H1 (cell line): ENCODE measurements at regions not wholly inside any gene's neighbourhood (a gene's known extent, or its start where the extent isn't known, plus 50 kb on each side); places are given as distances from the start of the nearest gene placed in this dataset.

Source experiments
- CTCF ChIA-PET: fragments of 300-600 bp; sonication (Branson Sonifier 250); formaldehyde crosslinking; loops from one replicate; lab custom pipeline; 2021; ENCODE audit not compliant: partially characterized antibody; lab: Charles Lee
- POLR2A ChIA-PET: fragments of 300-600 bp; sonication (Branson Sonifier 250); formaldehyde crosslinking; loops from one replicate; lab custom pipeline; 2021; ENCODE audit warnings: inconsistent platforms; ENCODE audit not compliant: partially characterized antibody; lab: Charles Lee
- DNase-seq, 2 experiments: peaks; one replicate each; pipeline versions ENCODE4 v3.0.0 to v3.0.0-alpha.2; 2010 to 2022; ENCODE audit warnings: low spot score in 2 of 2, low read depth in 1 of 2, mixed read lengths in 1 of 2
- FAIRE-seq: peaks from 2 replicates; lab custom pipeline; 2011; peaks lifted over from hg19 to GRCh38; lab: Jason Lieb, UNC
- H2AFZ ChIP-seq: 2 replicates; pipeline ENCODE4 v1.8.1; 2012; ENCODE audit warnings: low read length, inconsistent platforms
- H2AK5ac ChIP-seq: 2 replicates; pipeline ENCODE4 v1.6.1; 2013; ENCODE audit warnings: low read depth, low read length
- H2BK120ac ChIP-seq: replicated peaks from 2 replicates; pipeline ENCODE3; 2013; ENCODE audit warnings: low read depth, low read length, inconsistent platforms
- H2BK12ac ChIP-seq: 2 replicates; pipeline ENCODE4 v1.6.1; 2013; ENCODE audit warnings: low read depth, low read length
- H2BK15ac ChIP-seq: 2 replicates; pipeline ENCODE4 v1.6.1; 2013; ENCODE audit warnings: low read length
- H2BK20ac ChIP-seq: 2 replicates; pipeline ENCODE4 v1.6.1; 2013; ENCODE audit warnings: low read length
- H2BK5ac ChIP-seq: 2 replicates; pipeline ENCODE4 v1.6.1; 2013; ENCODE audit warnings: low read depth, low read length
- H3K14ac ChIP-seq: 2 replicates; pipeline ENCODE4 v1.6.1; 2013; ENCODE audit warnings: inconsistent platforms; ENCODE audit not compliant: insufficient read length
- H3K18ac ChIP-seq: 2 replicates; pipeline ENCODE4 v1.6.1; 2013; ENCODE audit warnings: low read length; ENCODE audit errors: extremely low read depth
- H3K23ac ChIP-seq: 2 replicates; pipeline ENCODE4 v1.6.1; 2013; ENCODE audit warnings: inconsistent platforms; ENCODE audit not compliant: insufficient read length
- H3K23me2 ChIP-seq: 2 replicates; pipeline ENCODE4 v1.6.1; 2013; ENCODE audit warnings: low read depth, low read length
- H3K27ac ChIP-seq: 2 replicates; pipeline ENCODE4 v1.6.1; 2011; ENCODE audit warnings: low read depth, low read length, inconsistent platforms
- H3K27me3 ChIP-seq, 4 experiments: replicated peaks in 1 of 4; 1 replicate in 1 of 4; 2 replicates in 3 of 4; pipeline versions ENCODE4 v1.6.1 to v1.8.1; 2011 to 2013; ENCODE audit warnings: low read length in 3 of 4, mild to moderate bottlenecking in 3 of 4, inconsistent platforms in 2 of 4, mixed read lengths in 2 of 4, moderate library complexity in 1 of 4; ENCODE audit not compliant: control insufficient read depth in 3 of 4, insufficient read depth in 3 of 4; ENCODE audit errors: extremely low read depth in 1 of 4
- H3K36me3 ChIP-seq, 4 experiments: 2 replicates each; pipeline versions ENCODE4 v1.6.1 to v1.8.1; 2011 to 2013; ENCODE audit warnings: mild to moderate bottlenecking in 4 of 4, low read length in 3 of 4, moderate library complexity in 2 of 4, control low read depth in 1 of 4, inconsistent platforms in 1 of 4; ENCODE audit not compliant: insufficient read depth in 4 of 4, control insufficient read depth in 2 of 4
- H3K4ac ChIP-seq: replicated peaks from 2 replicates; pipeline ENCODE3; 2013; ENCODE audit warnings: low read length, low read depth, mixed read lengths, inconsistent platforms; ENCODE audit not compliant: insufficient read length
- H3K4me1 ChIP-seq, 4 experiments: replicated peaks in 1 of 4; 1 replicate in 1 of 4; 2 replicates in 3 of 4; pipeline versions ENCODE4 v1.6.1 to v1.8.1; 2011 to 2013; ENCODE audit warnings: low read length in 3 of 4, inconsistent platforms in 2 of 4, mixed read lengths in 1 of 4; ENCODE audit not compliant: insufficient read depth in 4 of 4, control insufficient read depth in 3 of 4
- H3K4me2 ChIP-seq, 2 experiments: 2 replicates each; pipeline versions ENCODE4 v1.6.1 to v1.8.1; 2011 to 2013; ENCODE audit warnings: low read depth in 2 of 2, low read length in 2 of 2, control low read depth in 1 of 2, inconsistent platforms in 1 of 2, mild to moderate bottlenecking in 1 of 2; ENCODE audit not compliant: insufficient read depth in 1 of 2
- H3K4me3 ChIP-seq, 4 experiments: fragments of 200-600, 300-600 bp in 1 of 4; sonication (generic), shearing (Covaris generic), sonication (Bioruptor Twin) in 1 of 4; 2 replicates each; pipeline versions ENCODE4 v1.5.1 to v1.8.1; 2011 to 2016; ENCODE audit warnings: low read length in 4 of 4, low read depth in 3 of 4, control low read depth in 2 of 4, inconsistent platforms in 2 of 4, mild to moderate bottlenecking in 2 of 4, mixed read lengths in 1 of 4, moderate library complexity in 1 of 4; ENCODE audit not compliant: insufficient read depth in 2 of 4; ENCODE audit errors: extremely low read depth in 1 of 4
- H3K56ac ChIP-seq: replicated peaks from 2 replicates; pipeline ENCODE3; 2013; ENCODE audit warnings: low read depth, mild to moderate bottlenecking, mixed read lengths, low read length, inconsistent platforms; ENCODE audit not compliant: insufficient read length
- H3K79me1 ChIP-seq: 2 replicates; pipeline ENCODE4 v1.6.1; 2013; ENCODE audit warnings: low read depth, low read length, control low read depth
- H3K79me2 ChIP-seq, 2 experiments: 2 replicates each; pipeline versions ENCODE4 v1.6.1 to v1.8.1; 2012 to 2013; ENCODE audit warnings: low read length in 2 of 2, mild to moderate bottlenecking in 2 of 2, inconsistent platforms in 1 of 2; ENCODE audit not compliant: insufficient read depth in 2 of 2, control insufficient read depth in 1 of 2
- H3K9ac ChIP-seq, 4 experiments: replicated peaks in 1 of 4; 1 replicate in 1 of 4; 2 replicates in 3 of 4; pipeline versions ENCODE4 v1.6.1 to v1.8.1; 2011 to 2013; ENCODE audit warnings: low read depth in 3 of 4, low read length in 3 of 4, control low read depth in 2 of 4, mild to moderate bottlenecking in 2 of 4, moderate library complexity in 2 of 4, inconsistent platforms in 1 of 4; ENCODE audit errors: extremely low read depth in 1 of 4
- H3K9me3 ChIP-seq, 2 experiments: 2 replicates each; pipeline versions ENCODE4 v1.6.1 to v1.8.1; 2012 to 2013; ENCODE audit warnings: mild to moderate bottlenecking in 2 of 2, moderate library complexity in 2 of 2, control low read depth in 1 of 2, inconsistent platforms in 1 of 2, low read depth in 1 of 2, low read length in 1 of 2, mixed read lengths in 1 of 2; ENCODE audit not compliant: insufficient read depth in 2 of 2
- H4K20me1 ChIP-seq, 2 experiments: replicated peaks in 1 of 2; 2 replicates each; pipeline versions ENCODE3 to v1.8.1; 2011 to 2013; ENCODE audit warnings: inconsistent platforms in 2 of 2, low read length in 2 of 2, mild to moderate bottlenecking in 1 of 2; ENCODE audit not compliant: insufficient read depth in 2 of 2, control insufficient read depth in 1 of 2
- H4K5ac ChIP-seq: 2 replicates; pipeline ENCODE4 v1.6.1; 2013; ENCODE audit warnings: low read length, low read depth, mixed read lengths, inconsistent platforms; ENCODE audit not compliant: insufficient read length
- H4K8ac ChIP-seq: 2 replicates; pipeline ENCODE4 v1.8.0; 2013; ENCODE audit warnings: mild to moderate bottlenecking, moderate library complexity, low read length, inconsistent platforms; ENCODE audit not compliant: insufficient read depth; ENCODE audit errors: extremely low read depth
- H4K91ac ChIP-seq: replicated peaks from 2 replicates; pipeline ENCODE3; 2013; ENCODE audit warnings: low read length, mixed read lengths, inconsistent platforms; ENCODE audit not compliant: insufficient read length
- FOSL1 ChIP-seq: IDR thresholded peaks from 2 replicates; pipeline ENCODE4 v1.6.1; 2011; ENCODE audit warnings: mild to moderate bottlenecking, low read depth, low read length, moderate library complexity; ENCODE audit not compliant: insufficient read depth
- KDM5A ChIP-seq: fragments of 200-600 bp; IDR thresholded peaks from 2 replicates; pipeline ENCODE4 v1.7.1; 2012; ENCODE audit warnings: mild to moderate bottlenecking, low read length, inconsistent platforms, mixed read lengths
- TEAD4 ChIP-seq: IDR thresholded peaks from 2 replicates; pipeline ENCODE4 v1.6.1; 2012; ENCODE audit warnings: low read depth, low read length, inconsistent platforms, mixed read lengths
- WGBS, 2 experiments: shearing (Covaris generic) in 1 of 2; methylation state at CpG; one replicate each; pipeline versions ENCODE4 v1.1.6 to v1.1.7; 2013 to 2015; ENCODE audit warnings: low lambda C conversion rate in 2 of 2, mixed read lengths in 2 of 2, inconsistent platforms in 1 of 2, low coverage in 1 of 2, missing lambda C conversion rate in 1 of 2; ENCODE audit not compliant: insufficient replicate concordance in 2 of 2, insufficient coverage in 1 of 2, insufficient read length in 1 of 2; ENCODE audit errors: extremely low coverage in 1 of 2, missing lambda C conversion rate in 1 of 2; 5-methylcytosine and 5-hydroxymethylcytosine counted together
- TF ChIP-seq, protein P1 (sequence below): IDR thresholded peaks from 2 replicates; pipeline ENCODE4 v1.6.1; 2012; ENCODE audit warnings: inconsistent platforms

DNA sequence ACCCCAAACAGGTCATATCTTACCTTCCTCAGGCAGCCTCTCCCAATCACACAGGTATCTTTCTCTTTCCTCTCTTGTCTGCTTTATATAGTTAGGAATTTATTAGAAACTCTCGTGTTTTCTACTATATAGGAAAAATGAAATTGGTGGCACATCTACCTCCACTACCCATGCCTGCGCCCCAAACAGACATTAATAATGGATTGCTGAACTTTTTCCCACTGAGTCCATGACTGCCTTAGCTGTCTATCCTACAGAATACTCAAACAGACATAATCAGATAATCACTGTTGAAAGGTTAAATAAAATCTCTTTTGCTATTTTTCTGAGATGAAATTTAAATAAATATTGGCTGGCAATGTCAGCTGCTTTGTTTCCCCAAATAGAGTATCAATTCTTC is 55.8 kb upstream of the SLC6A11 start:
- H4K5ac ChIP-seq: no peak overlapping the region
- POLR2A ChIA-PET: no interaction called here
- no peak for TF ChIP-seq TEAD4
- no peak for TF ChIP-seq KDM5A
- TF ChIP-seq FOSL1: no peak
- TF ChIP-seq, protein P1, sequence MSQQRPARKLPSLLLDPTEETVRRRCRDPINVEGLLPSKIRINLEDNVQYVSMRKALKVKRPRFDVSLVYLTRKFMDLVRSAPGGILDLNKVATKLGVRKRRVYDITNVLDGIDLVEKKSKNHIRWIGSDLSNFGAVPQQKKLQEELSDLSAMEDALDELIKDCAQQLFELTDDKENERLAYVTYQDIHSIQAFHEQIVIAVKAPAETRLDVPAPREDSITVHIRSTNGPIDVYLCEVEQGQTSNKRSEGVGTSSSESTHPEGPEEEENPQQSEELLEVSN: no peak

More for the DNA sequence above, 55.8 kb upstream of the SLC6A11 start:
- Histone ChIP-seq H2AK5ac (no peak overlapping the region), H3K9me3 (no peaks in the 10 kb centered on the region), H3K23me2 (no peaks in the 10 kb centered on the region), H2AFZ (no peak overlapping the region), H4K20me1 (no peaks in the 10 kb centered on the region), H4K91ac (no peak overlapping the region), H3K9ac (no peak overlapping the region), H3K79me2 (no peaks in the 10 kb centered on the region), H3K79me1 (no peaks in the 10 kb centered on the region), H3K56ac (no peak overlapping the region), H3K27me3 (no peaks in the 10 kb centered on the region; a peak in 2 of 7 replicates), H3K36me3 (no peaks in the 10 kb centered on the region), H3K23ac (no peak overlapping the region), H2BK5ac (no peak overlapping the region), H4K8ac (no peak overlapping the region), H2BK12ac (no peak overlapping the region), H3K27ac (no peak overlapping the region), H3K4me3 (no peak overlapping the region), H3K4me1 (peaks cover 0 to 7% (median 3%) of the 10 kb centered on the region in 4 experiments; a peak in 3 of 7 replicates), H2BK20ac (no peak overlapping the region), H2BK120ac (no peak overlapping the region), H3K4me2 (no peak overlapping the region), H3K14ac (no peak overlapping the region), H3K4ac (no peak overlapping the region), H2BK15ac (no peak overlapping the region), H3K18ac (no peak overlapping the region)
- CTCF ChIA-PET: interaction anchor here (0.6 to 14.4 kb wide), 12 partner anchors 9 to 1033 kb away, joined by 3 to 193 read pairs (median 5); no protein-coding TSS in a partner anchor
- WGBS, 2 experiments: 77% methylated on average over 2 of the region's 2 CpGs; no CpG with 5 or more reads in 1 of the 2 experiments
- DNase-seq (no peak), FAIRE-seq (no peak)
